Caco-2 (cell line): ENCODE measurements at regions not wholly inside any gene's neighbourhood (a gene's known extent, or its start where the extent isn't known, plus 50 kb on each side); places are given as distances from the start of the nearest gene placed in this dataset.

Experiments used
- BruUV-seq: library from RNA; stranded (reverse); fragments of 400-500 nt; replicated peaks from 2 replicates; lab custom pipeline; 2021; lab: Mats Ljungman, UMichigan
- CTCF ChIA-PET: fragments of 300-600 bp; sonication (Branson Sonifier 250); formaldehyde crosslinking; loops from one replicate; lab custom pipeline; 2022; ENCODE audit warnings: antibody characterized with exemption; lab: Charles Lee
- POLR2A ChIA-PET: fragments of 300-600 bp; sonication (Branson Sonifier 250); formaldehyde crosslinking; loops from one replicate; lab custom pipeline; 2022; ENCODE audit warnings: antibody characterized with exemption; lab: Charles Lee
- DNase-seq, 2 experiments: peaks; one replicate each; pipeline versions ENCODE4 v3.0.0 to v3.0.0-alpha.2; 2020 to 2022
- H3K27me3 ChIP-seq: replicated peaks from 2 replicates; pipeline ENCODE4 v1.6.0; 2011; ENCODE audit warnings: low read length; ENCODE audit not compliant: control insufficient read depth, insufficient read depth
- H3K36me3 ChIP-seq: 2 replicates; pipeline ENCODE4 v1.5.1; 2011; ENCODE audit warnings: low read length; ENCODE audit not compliant: control insufficient read depth, insufficient read depth
- H3K4me1 ChIP-seq: fragments of 250-450 bp; sonication (Bioruptor Pico); 2 replicates; pipeline ENCODE4 v1.5.1; 2020; ENCODE audit warnings: mild to moderate bottlenecking
- H3K4me3 ChIP-seq: 2 replicates; pipeline ENCODE4 v1.5.1; 2011; ENCODE audit warnings: low read depth, mild to moderate bottlenecking, control low read depth, low read length
- H3K9me3 ChIP-seq: fragments of 250-450 bp; sonication (Bioruptor Pico); 2 replicates; pipeline ENCODE4 v1.5.1; 2020; ENCODE audit warnings: mild to moderate bottlenecking, moderate library complexity
- H3K27ac Mint-ChIP-seq: one replicate; pipeline ENCODE4 v1.8.0; 2022; ENCODE audit warnings: mixed read lengths; ENCODE audit not compliant: unreplicated experiment
- H3K27me3 Mint-ChIP-seq: one replicate; pipeline ENCODE4 v1.8.0; 2022; ENCODE audit warnings: mixed read lengths; ENCODE audit not compliant: insufficient read depth, unreplicated experiment
- H3K36me3 Mint-ChIP-seq: one replicate; pipeline ENCODE4 v1.8.0; 2022; ENCODE audit warnings: mild to moderate bottlenecking, mixed read lengths; ENCODE audit not compliant: insufficient read depth, unreplicated experiment
- H3K4me1 Mint-ChIP-seq: one replicate; pipeline ENCODE4 v1.8.0; 2022; ENCODE audit warnings: low read depth, mixed read lengths; ENCODE audit not compliant: unreplicated experiment
- H3K4me3 Mint-ChIP-seq: one replicate; pipeline ENCODE4 v1.8.0; 2022; ENCODE audit warnings: mild to moderate bottlenecking, moderate library complexity, mixed read lengths; ENCODE audit not compliant: unreplicated experiment
- H3K9me3 Mint-ChIP-seq: one replicate; pipeline ENCODE4 v1.8.0; 2022; ENCODE audit warnings: mixed read lengths; ENCODE audit not compliant: unreplicated experiment
- intact Hi-C: fragments of 100-400 bp; cut with micrococcal nuclease; formaldehyde crosslinking; loops from one replicate; pipeline ENCODE4 v1.10.0; 2022; ENCODE audit not compliant: unreplicated experiment
- TF ChIP-seq, protein P1 (sequence below), 2 experiments: fragments of 200-600 bp in 1 of 2; IDR thresholded peaks; 1 replicate in 1 of 2; 2 replicates in 1 of 2; pipeline versions ENCODE4 v1.5.1 to v1.8.0; 2011 to 2022; ENCODE audit warnings: antibody characterized with exemption in 1 of 2, control low read depth in 1 of 2, inconsistent platforms in 1 of 2, low read depth in 1 of 2, low read length in 1 of 2, mild to moderate bottlenecking in 1 of 2, moderate library complexity in 1 of 2; ENCODE audit not compliant: insufficient read depth in 1 of 2, severe bottlenecking in 1 of 2, unreplicated experiment in 1 of 2

DNA sequence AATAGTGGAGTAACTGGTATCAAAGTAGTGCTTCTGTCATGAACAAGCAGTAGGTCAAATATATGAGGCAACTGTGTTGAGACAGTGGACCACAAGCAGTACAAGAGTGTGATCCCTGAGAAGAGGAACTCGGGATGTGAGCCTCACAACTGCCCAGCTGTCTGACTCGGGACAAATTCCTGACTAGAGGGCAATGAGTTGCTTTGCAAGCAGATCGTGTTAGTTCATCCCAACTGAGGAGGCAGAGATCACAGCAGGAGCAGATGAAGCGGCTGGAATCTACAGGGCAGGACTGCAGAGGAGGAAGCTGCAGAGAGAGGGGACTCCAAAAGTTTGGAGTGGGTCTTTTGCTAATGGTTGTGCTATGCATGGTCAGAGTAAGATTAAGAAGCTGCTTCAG is 741.1 kb downstream of the DIAPH3 start:
- H3K4me3 Mint-ChIP-seq = no peak overlapping the region
- Histone ChIP-seq H3K9me3 (0 out of 2 replicates have a peak, but pooled peaks cover 4% of the 10 kb centered on the region), H3K4me3 (no peak overlapping the region), H3K27me3 (no peaks in the 10 kb centered on the region), H3K4me1 (no peaks in the 10 kb centered on the region), H3K36me3 (no peaks in the 10 kb centered on the region)
- H3K4me1 Mint-ChIP-seq = no peaks in the 10 kb centered on the region
- no peaks in the 10 kb centered on the region for H3K36me3 Mint-ChIP-seq
- H3K27me3 Mint-ChIP-seq = no peaks in the 10 kb centered on the region
- ChIA-PET POLR2A (no interaction called here), CTCF (no interaction called here)
- TF ChIP-seq, protein P1, sequence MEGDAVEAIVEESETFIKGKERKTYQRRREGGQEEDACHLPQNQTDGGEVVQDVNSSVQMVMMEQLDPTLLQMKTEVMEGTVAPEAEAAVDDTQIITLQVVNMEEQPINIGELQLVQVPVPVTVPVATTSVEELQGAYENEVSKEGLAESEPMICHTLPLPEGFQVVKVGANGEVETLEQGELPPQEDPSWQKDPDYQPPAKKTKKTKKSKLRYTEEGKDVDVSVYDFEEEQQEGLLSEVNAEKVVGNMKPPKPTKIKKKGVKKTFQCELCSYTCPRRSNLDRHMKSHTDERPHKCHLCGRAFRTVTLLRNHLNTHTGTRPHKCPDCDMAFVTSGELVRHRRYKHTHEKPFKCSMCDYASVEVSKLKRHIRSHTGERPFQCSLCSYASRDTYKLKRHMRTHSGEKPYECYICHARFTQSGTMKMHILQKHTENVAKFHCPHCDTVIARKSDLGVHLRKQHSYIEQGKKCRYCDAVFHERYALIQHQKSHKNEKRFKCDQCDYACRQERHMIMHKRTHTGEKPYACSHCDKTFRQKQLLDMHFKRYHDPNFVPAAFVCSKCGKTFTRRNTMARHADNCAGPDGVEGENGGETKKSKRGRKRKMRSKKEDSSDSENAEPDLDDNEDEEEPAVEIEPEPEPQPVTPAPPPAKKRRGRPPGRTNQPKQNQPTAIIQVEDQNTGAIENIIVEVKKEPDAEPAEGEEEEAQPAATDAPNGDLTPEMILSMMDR (IDR thresholded peaks at IDR 0.05; ENCODE audit: insufficient read depth in 1 of 2, low read depth in 1 of 2, low read length in 1 of 2, severe bottlenecking in 1 of 2, unreplicated experiment in 1 of 2) = no peak
- H3K27ac Mint-ChIP-seq = no peak overlapping the region
- H3K9me3 Mint-ChIP-seq = peaks cover 19% of the 10 kb centered on the region
- no peak for DNase-seq
- no TSS peak for BruUV-seq
- intact Hi-C loops = no loop called here

DNA sequence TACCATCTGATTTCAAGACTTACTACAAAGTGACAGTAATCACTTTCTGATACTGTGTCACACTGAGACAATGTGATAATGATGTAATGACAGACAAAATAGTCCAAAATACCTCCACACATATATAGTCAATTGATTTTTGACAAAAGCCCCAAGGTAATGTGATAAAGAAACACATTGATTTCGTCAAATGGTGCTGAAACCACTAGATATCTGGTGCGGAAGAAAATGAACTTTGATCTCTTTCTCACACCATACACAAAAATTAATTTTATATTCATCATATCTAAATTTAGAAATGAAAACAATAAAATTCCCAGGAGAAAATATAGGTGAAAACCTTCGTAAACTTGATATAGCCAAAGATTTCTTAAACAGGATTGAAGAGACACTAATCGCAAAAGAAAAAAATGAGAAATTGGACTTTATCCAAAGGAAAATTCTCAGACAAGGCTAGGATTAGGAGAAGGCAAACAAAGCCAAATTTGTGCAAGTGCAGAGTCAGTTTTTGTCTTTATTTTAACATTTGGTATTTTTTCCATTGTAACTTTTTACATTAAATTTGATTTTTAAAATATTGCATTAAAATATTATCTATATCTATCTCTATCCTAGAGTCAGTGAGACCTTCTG is 739.9 kb downstream of the DIAPH3 start:
- Mint-ChIP-seq H3K36me3 (no peaks in the 10 kb centered on the region), H3K9me3 (peaks cover 28% of the 10 kb centered on the region), H3K27me3 (no peaks in the 10 kb centered on the region), H3K4me1 (no peaks in the 10 kb centered on the region), H3K4me3 (no peak overlapping the region), H3K27ac (no peak overlapping the region)
- POLR2A ChIA-PET = no interaction called here
- no peak for DNase-seq
- H3K27me3 ChIP-seq = no peaks in the 10 kb centered on the region
- TF ChIP-seq, protein P1 (IDR thresholded peaks at IDR 0.05; ENCODE audit: insufficient read depth in 1 of 2, low read depth in 1 of 2, low read length in 1 of 2, severe bottlenecking in 1 of 2, unreplicated experiment in 1 of 2) = no peak
- CTCF ChIA-PET = no interaction called here
- intact Hi-C loops = no loop called here
- no peaks in the 10 kb centered on the region for H3K36me3 ChIP-seq
- H3K4me1 ChIP-seq = no peaks in the 10 kb centered on the region
- BruUV-seq = no TSS peak
- 0 out of 2 replicates have a peak, but pooled peaks cover 4% of the 10 kb centered on the region for H3K9me3 ChIP-seq
- no peak overlapping the region for H3K4me3 ChIP-seq

DNA sequence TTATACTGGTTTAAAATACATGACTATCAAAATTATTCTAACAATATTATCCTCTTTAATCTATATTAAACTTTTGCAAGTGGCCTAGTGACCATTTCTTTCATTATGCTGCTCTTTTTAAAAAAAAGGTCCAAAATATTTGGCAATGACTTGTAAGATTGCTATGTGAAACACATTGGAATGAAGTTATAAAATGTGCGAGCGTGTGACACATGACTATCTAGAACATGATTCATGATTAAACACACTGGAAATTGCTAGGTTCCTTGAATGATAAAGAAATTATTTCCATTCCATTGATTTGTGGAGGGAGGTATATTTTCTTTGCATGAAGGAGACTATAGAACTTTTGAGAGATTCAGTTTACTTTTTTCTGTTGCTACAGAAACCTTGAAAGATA is 739.1 kb downstream of the DIAPH3 start:
- ChIA-PET POLR2A (no interaction called here), CTCF (no interaction called here)
- Histone ChIP-seq H3K36me3 (no peaks in the 10 kb centered on the region), H3K4me3 (no peak overlapping the region), H3K9me3 (no peaks in the 10 kb centered on the region; the same call in 1 of the 2 replicates), H3K27me3 (no peaks in the 10 kb centered on the region), H3K4me1 (no peaks in the 10 kb centered on the region)
- Mint-ChIP-seq H3K27me3 (no peaks in the 10 kb centered on the region), H3K9me3 (peaks cover 35% of the 10 kb centered on the region), H3K4me1 (no peaks in the 10 kb centered on the region), H3K36me3 (no peaks in the 10 kb centered on the region), H3K4me3 (no peak overlapping the region), H3K27ac (no peak overlapping the region)
- DNase-seq = no peak
- intact Hi-C loops = no loop called here
- BruUV-seq = no TSS peak
- TF ChIP-seq, protein P1 (IDR thresholded peaks at IDR 0.05; ENCODE audit: insufficient read depth in 1 of 2, low read depth in 1 of 2, low read length in 1 of 2, severe bottlenecking in 1 of 2, unreplicated experiment in 1 of 2) = no peak
